ENCODE measurements at regions not wholly inside any gene's neighbourhood (a gene's known extent, or its start where the extent isn't known, plus 50 kb on each side); places are given as distances from the start of the nearest gene placed in this dataset.

GRCh38 chr11:122189229-122189628 is 73.2 kb upstream of the BLID start:
- TF ChIP-seq, protein P1, sequence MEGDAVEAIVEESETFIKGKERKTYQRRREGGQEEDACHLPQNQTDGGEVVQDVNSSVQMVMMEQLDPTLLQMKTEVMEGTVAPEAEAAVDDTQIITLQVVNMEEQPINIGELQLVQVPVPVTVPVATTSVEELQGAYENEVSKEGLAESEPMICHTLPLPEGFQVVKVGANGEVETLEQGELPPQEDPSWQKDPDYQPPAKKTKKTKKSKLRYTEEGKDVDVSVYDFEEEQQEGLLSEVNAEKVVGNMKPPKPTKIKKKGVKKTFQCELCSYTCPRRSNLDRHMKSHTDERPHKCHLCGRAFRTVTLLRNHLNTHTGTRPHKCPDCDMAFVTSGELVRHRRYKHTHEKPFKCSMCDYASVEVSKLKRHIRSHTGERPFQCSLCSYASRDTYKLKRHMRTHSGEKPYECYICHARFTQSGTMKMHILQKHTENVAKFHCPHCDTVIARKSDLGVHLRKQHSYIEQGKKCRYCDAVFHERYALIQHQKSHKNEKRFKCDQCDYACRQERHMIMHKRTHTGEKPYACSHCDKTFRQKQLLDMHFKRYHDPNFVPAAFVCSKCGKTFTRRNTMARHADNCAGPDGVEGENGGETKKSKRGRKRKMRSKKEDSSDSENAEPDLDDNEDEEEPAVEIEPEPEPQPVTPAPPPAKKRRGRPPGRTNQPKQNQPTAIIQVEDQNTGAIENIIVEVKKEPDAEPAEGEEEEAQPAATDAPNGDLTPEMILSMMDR (IDR thresholded peaks at IDR 0.05): no peak
- no peak for TF ChIP-seq POLR2A (IDR thresholded peaks at IDR 0.05)

Data from adrenal gland (tissue), 5 donors.